ENCODE measurements at regions not wholly inside any gene's neighbourhood (a gene's known extent, or its start where the extent isn't known, plus 50 kb on each side); places are given as distances from the start of the nearest gene placed in this dataset.

DNA sequence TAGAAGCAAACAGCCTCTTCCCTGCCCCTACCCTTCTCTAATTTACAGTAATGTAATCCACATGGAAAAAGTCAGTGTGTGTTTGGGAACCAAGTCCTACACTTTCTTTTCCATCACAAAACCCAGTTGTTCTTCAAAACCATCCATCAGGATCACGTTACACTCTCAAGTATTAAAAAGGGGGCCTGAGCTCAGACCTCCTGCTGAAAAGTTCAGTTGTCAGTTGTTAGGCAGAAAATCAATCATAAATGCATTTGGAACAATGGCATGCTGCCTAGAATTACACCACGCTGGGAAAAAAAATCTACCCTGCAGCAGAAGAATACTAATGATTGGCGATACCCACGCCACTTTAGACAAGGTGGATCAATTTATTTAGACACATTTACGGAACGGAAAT is 236.5 kb downstream of the PARM1 start:
- H3K4me1 ChIP-seq (replicated peaks in 1 of 2; ENCODE audit: control insufficient read depth in 2 of 2, insufficient read depth in 2 of 2, low read length in 2 of 2), result no peaks in the 10 kb centered on the region
- no peaks in the 10 kb centered on the region for H4K20me1 ChIP-seq (replicated peaks; ENCODE audit: control insufficient read depth, insufficient read depth, low read length)
- H3K36me3 ChIP-seq (ENCODE audit: control insufficient read depth, insufficient read depth, low read length), result no peaks in the 10 kb centered on the region
- TF ChIP-seq ZNF133 (CRISPR knock-in tag; IDR thresholded peaks at IDR 0.05) (no peak), MECOM (CRISPR knock-in tag; IDR thresholded peaks at IDR 0.05) (no peak), MCM7 (IDR thresholded peaks at IDR 0.05) (no peak)
- H3K4me2 ChIP-seq (ENCODE audit: insufficient read depth, low read length), result no peak overlapping the region
- H2AFZ ChIP-seq (ENCODE audit: low read depth, low read length), result no peak overlapping the region
- DNase-seq (ENCODE audit: extremely low read depth in 1 of 4, low spot score in 3 of 4) (no peak), ATAC-seq (no peak), FAIRE-seq (no peak)
- no peak overlapping the region for H3K9ac ChIP-seq (ENCODE audit: insufficient read depth in 1 of 2, low read depth in 2 of 2, low read length in 2 of 2)
- no peaks in the 10 kb centered on the region for H3K79me2 ChIP-seq (ENCODE audit: control insufficient read depth, insufficient read depth, low read length)
- intact Hi-C loops (cut with micrococcal nuclease), result no loop called here
- in situ Hi-C loops (cut with MboI), result no loop called here
- CTCF ChIA-PET (ENCODE audit: low intra/inter-chr PET ratio), result interaction anchor here (0.6 kb wide), 1 partner anchor 983 kb away, joined by 3 read pairs; no protein-coding TSS in a partner anchor
- no TSS peak for BruUV-seq (replicated peaks)
- H3K9me1 ChIP-seq (ENCODE audit: control insufficient read depth, insufficient read depth, low read length), result no peaks in the 10 kb centered on the region
- no peak overlapping the region for H3K4me3 ChIP-seq
- H3K9me3 ChIP-seq (replicated peaks; ENCODE audit: control insufficient read depth, insufficient read depth, low read depth, low read length), result no peaks in the 10 kb centered on the region
- 1% methylated on average over 6 of the region's 6 CpGs for WGBS (ENCODE audit: insufficient coverage, low coverage, missing lambda C conversion rate)
- POLR2A ChIA-PET, result no interaction called here
- no peak overlapping the region for H3K27ac ChIP-seq (ENCODE audit: extremely low read depth, low read depth, low read length)
- no peaks in the 10 kb centered on the region for H3K27me3 ChIP-seq (ENCODE audit: control insufficient read depth in 2 of 2, insufficient read depth in 2 of 2, low read length in 2 of 2)

DNA sequence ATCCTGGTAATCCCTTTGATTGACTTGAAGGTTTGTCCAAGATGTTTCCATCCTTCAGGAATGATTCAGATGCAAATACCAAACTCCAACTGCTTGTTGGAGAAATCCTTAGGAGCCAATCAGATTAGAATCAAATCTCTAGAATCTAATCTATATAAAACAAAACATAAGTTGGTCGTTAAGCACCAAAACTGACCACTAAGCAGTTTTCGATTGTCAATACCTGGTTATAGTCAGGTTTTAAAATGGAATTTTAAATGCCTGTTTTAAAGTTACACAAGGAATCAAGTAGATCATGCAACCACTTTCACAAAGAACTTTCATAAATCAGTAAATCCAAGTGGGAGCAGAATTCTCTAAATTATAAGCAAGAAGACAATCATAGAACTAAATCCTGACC is 236.1 kb downstream of the PARM1 start:
- no peak overlapping the region for H3K9ac ChIP-seq (ENCODE audit: insufficient read depth in 1 of 2, low read depth in 2 of 2, low read length in 2 of 2)
- no peaks in the 10 kb centered on the region for H3K4me1 ChIP-seq (replicated peaks in 1 of 2; ENCODE audit: control insufficient read depth in 2 of 2, insufficient read depth in 2 of 2, low read length in 2 of 2)
- ATAC-seq (no peak), FAIRE-seq (no peak), DNase-seq (ENCODE audit: extremely low read depth in 1 of 4, low spot score in 3 of 4) (no peak)
- no TSS peak for BruUV-seq (replicated peaks)
- intact Hi-C loops (cut with micrococcal nuclease), result no loop called here
- no peak overlapping the region for H3K4me2 ChIP-seq (ENCODE audit: insufficient read depth, low read length)
- CTCF ChIA-PET (ENCODE audit: low intra/inter-chr PET ratio), result no interaction called here
- no peak overlapping the region for H3K27ac ChIP-seq (ENCODE audit: extremely low read depth, low read depth, low read length)
- WGBS (ENCODE audit: insufficient coverage, low coverage, missing lambda C conversion rate), result 0% methylated on average over 2 of the region's 2 CpGs
- POLR2A ChIA-PET, result no interaction called here
- no peaks in the 10 kb centered on the region for H3K9me3 ChIP-seq (replicated peaks; ENCODE audit: control insufficient read depth, insufficient read depth, low read depth, low read length)
- H3K27me3 ChIP-seq (ENCODE audit: control insufficient read depth in 2 of 2, insufficient read depth in 2 of 2, low read length in 2 of 2), result no peaks in the 10 kb centered on the region
- no peaks in the 10 kb centered on the region for H3K36me3 ChIP-seq (ENCODE audit: control insufficient read depth, insufficient read depth, low read length)
- in situ Hi-C loops (cut with MboI), result no loop called here
- H3K9me1 ChIP-seq (ENCODE audit: control insufficient read depth, insufficient read depth, low read length), result no peaks in the 10 kb centered on the region
- H3K4me3 ChIP-seq, result no peak overlapping the region
- H3K79me2 ChIP-seq (ENCODE audit: control insufficient read depth, insufficient read depth, low read length), result no peaks in the 10 kb centered on the region
- no peak overlapping the region for H2AFZ ChIP-seq (ENCODE audit: low read depth, low read length)
- no peaks in the 10 kb centered on the region for H4K20me1 ChIP-seq (replicated peaks; ENCODE audit: control insufficient read depth, insufficient read depth, low read length)
- TF ChIP-seq, protein P1, sequence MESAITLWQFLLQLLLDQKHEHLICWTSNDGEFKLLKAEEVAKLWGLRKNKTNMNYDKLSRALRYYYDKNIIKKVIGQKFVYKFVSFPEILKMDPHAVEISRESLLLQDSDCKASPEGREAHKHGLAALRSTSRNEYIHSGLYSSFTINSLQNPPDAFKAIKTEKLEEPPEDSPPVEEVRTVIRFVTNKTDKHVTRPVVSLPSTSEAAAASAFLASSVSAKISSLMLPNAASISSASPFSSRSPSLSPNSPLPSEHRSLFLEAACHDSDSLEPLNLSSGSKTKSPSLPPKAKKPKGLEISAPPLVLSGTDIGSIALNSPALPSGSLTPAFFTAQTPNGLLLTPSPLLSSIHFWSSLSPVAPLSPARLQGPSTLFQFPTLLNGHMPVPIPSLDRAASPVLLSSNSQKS (CRISPR knock-in tag; IDR thresholded peaks at IDR 0.05), result no peak
- TF ChIP-seq, protein P2, sequence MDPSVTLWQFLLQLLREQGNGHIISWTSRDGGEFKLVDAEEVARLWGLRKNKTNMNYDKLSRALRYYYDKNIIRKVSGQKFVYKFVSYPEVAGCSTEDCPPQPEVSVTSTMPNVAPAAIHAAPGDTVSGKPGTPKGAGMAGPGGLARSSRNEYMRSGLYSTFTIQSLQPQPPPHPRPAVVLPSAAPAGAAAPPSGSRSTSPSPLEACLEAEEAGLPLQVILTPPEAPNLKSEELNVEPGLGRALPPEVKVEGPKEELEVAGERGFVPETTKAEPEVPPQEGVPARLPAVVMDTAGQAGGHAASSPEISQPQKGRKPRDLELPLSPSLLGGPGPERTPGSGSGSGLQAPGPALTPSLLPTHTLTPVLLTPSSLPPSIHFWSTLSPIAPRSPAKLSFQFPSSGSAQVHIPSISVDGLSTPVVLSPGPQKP (CRISPR knock-in tag; IDR thresholded peaks at IDR 0.05), result no peak
- TF ChIP-seq RUNX1 (IDR thresholded peaks at IDR 0.05; ENCODE audit: low read depth), result no peak
- TF ChIP-seq ZSCAN32 (CRISPR knock-in tag; IDR thresholded peaks at IDR 0.05), result no peak
- TF ChIP-seq POLR2AphosphoS5 (IDR thresholded peaks at IDR 0.05; ENCODE audit: control insufficient read depth, insufficient read depth, low read depth, low read length), result no peak
- TF ChIP-seq ZC3H11A (IDR thresholded peaks at IDR 0.05; ENCODE audit: low read depth, low read length), result no peak
- TF ChIP-seq ESRRB (CRISPR knock-in tag; IDR thresholded peaks at IDR 0.05; ENCODE audit: borderline replicate concordance), result no peak
- TF ChIP-seq, protein P3, sequence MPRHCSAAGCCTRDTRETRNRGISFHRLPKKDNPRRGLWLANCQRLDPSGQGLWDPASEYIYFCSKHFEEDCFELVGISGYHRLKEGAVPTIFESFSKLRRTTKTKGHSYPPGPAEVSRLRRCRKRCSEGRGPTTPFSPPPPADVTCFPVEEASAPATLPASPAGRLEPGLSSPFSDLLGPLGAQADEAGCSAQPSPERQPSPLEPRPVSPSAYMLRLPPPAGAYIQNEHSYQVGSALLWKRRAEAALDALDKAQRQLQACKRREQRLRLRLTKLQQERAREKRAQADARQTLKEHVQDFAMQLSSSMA (CRISPR knock-in tag; IDR thresholded peaks at IDR 0.05), result no peak
- no peak for TF ChIP-seq ZNF764 (CRISPR knock-in tag; IDR thresholded peaks at IDR 0.05; ENCODE audit: low read depth)
- TF ChIP-seq, protein P4, sequence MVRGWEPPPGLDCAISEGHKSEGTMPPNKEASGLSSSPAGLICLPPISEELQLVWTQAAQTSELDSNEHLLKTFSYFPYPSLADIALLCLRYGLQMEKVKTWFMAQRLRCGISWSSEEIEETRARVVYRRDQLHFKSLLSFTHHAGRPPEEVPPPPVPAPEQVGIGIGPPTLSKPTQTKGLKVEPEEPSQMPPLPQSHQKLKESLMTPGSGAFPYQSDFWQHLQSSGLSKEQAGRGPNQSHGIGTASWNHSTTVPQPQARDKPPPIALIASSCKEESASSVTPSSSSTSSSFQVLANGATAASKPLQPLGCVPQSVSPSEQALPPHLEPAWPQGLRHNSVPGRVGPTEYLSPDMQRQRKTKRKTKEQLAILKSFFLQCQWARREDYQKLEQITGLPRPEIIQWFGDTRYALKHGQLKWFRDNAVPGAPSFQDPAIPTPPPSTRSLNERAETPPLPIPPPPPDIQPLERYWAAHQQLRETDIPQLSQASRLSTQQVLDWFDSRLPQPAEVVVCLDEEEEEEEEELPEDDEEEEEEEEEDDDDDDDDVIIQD (CRISPR knock-in tag; IDR thresholded peaks at IDR 0.05), result no peak
- TF ChIP-seq GTF2A2 (tag; IDR thresholded peaks at IDR 0.05), result no peak
- no peak for TF ChIP-seq KAT8 (IDR thresholded peaks at IDR 0.05; ENCODE audit: low read depth)
